Amniotic epithelial cell (primary cell): ENCODE measurements at regions not wholly inside any gene's neighbourhood (a gene's known extent, or its start where the extent isn't known, plus 50 kb on each side); places are given as distances from the start of the nearest gene placed in this dataset.

ENCODE experiments used
- DNase-seq: peaks from one replicate; pipeline ENCODE4 v3.0.0-alpha.2; 2010; ENCODE audit warnings: low read depth

GRCh38 chr2:111715987-111716904 is 167.7 kb downstream of the ANAPC1 start:
- no peak for DNase-seq

GRCh38 chr2:111716905-111717775 is 166.9 kb downstream of the ANAPC1 start:
- DNase-seq, result no peak
